Liver (tissue), 8 donors: ENCODE measurements at regions not wholly inside any gene's neighbourhood (a gene's known extent, or its start where the extent isn't known, plus 50 kb on each side); places are given as distances from the start of the nearest gene placed in this dataset.

Experiments used
- DNase-seq: peaks from one replicate; pipeline ENCODE4 v3.0.0-alpha.2; 2017; ENCODE audit warnings: low spot score
- H3K27ac ChIP-seq, 2 donors: one replicate each; pipeline ENCODE4 v1.7.0; 2013; ENCODE audit warnings: inconsistent platforms in 2 of 2, low read length in 2 of 2, control low read depth in 1 of 2, low read depth in 1 of 2, mild to moderate bottlenecking in 1 of 2
- H3K27me3 ChIP-seq, 4 donors: one replicate each; pipeline versions ENCODE4 v1.6.1 to v1.7.0; 2013; ENCODE audit warnings: low read length in 3 of 4, inconsistent platforms in 1 of 4, mild to moderate bottlenecking in 1 of 4, moderate library complexity in 1 of 4; ENCODE audit not compliant: control insufficient read depth in 4 of 4, insufficient read depth in 4 of 4
- H3K36me3 ChIP-seq, 4 donors: one replicate each; pipeline versions ENCODE4 v1.6.1 to v1.7.0; 2013; ENCODE audit warnings: low read length in 3 of 4, mild to moderate bottlenecking in 3 of 4, low read depth in 1 of 4, moderate library complexity in 1 of 4; ENCODE audit not compliant: control insufficient read depth in 4 of 4, insufficient read depth in 3 of 4
- H3K4me1 ChIP-seq, 4 donors: one replicate each; pipeline versions ENCODE4 v1.6.1 to v1.7.0; 2013; ENCODE audit warnings: low read length in 3 of 4, mild to moderate bottlenecking in 3 of 4, moderate library complexity in 1 of 4; ENCODE audit not compliant: control insufficient read depth in 4 of 4, insufficient read depth in 4 of 4
- H3K4me3 ChIP-seq, 3 donors: one replicate each; pipeline versions ENCODE4 v1.6.1 to v1.7.0; 2013; ENCODE audit warnings: low read length in 3 of 3, control low read depth in 1 of 3, low read depth in 1 of 3, mild to moderate bottlenecking in 1 of 3
- H3K9ac ChIP-seq, 2 donors: one replicate each; pipeline ENCODE4 v1.7.0; 2013; ENCODE audit warnings: low read length in 2 of 2, mild to moderate bottlenecking in 2 of 2, moderate library complexity in 2 of 2, control low read depth in 1 of 2, low read depth in 1 of 2
- H3K9me3 ChIP-seq, 4 donors: one replicate each; pipeline versions ENCODE4 v1.6.1 to v1.7.0; 2013; ENCODE audit warnings: low read length in 3 of 4; ENCODE audit not compliant: control insufficient read depth in 4 of 4
- ATF3 ChIP-seq: IDR thresholded peaks from 2 replicates; pipeline ENCODE4 v1.6.1; 2016; ENCODE audit warnings: antibody characterized with exemption
- CTCF ChIP-seq: fragments of 150-350 bp; IDR thresholded peaks from 2 replicates; pipeline ENCODE4 v1.5.1; 2017; ENCODE audit warnings: improper control_type of control experiment, low read depth, low read length; ENCODE audit not compliant: missing input control
- EGR1 ChIP-seq, 2 donors: IDR thresholded peaks; 2 replicates each; pipeline ENCODE4 v1.6.1; 2016 to 2018; ENCODE audit warnings: antibody characterized with exemption in 2 of 2, low read depth in 2 of 2
- GABPA ChIP-seq, 2 donors: IDR thresholded peaks in 1 of 2; conservative IDR thresholded peaks in 1 of 2; 2 replicates each; pipeline ENCODE4 v1.6.1; 2016; ENCODE audit warnings: antibody characterized with exemption in 2 of 2, mild to moderate bottlenecking in 1 of 2, moderate library complexity in 1 of 2
- HNF4G ChIP-seq: IDR thresholded peaks from 2 replicates; pipeline ENCODE4 v1.6.1; 2016; ENCODE audit warnings: antibody characterized with exemption
- JUND ChIP-seq, 2 donors: IDR thresholded peaks; 2 replicates each; pipeline ENCODE4 v1.6.1; 2016; ENCODE audit warnings: antibody characterized with exemption in 2 of 2
- MAX ChIP-seq: IDR thresholded peaks from 2 replicates; pipeline ENCODE4 v1.6.1; 2016; ENCODE audit warnings: antibody characterized with exemption
- NR2F2 ChIP-seq: IDR thresholded peaks from 2 replicates; pipeline ENCODE4 v1.6.1; 2016; ENCODE audit warnings: antibody characterized with exemption
- RAD21 ChIP-seq, 2 donors: IDR thresholded peaks; 2 replicates each; pipeline ENCODE4 v1.6.1; 2016; ENCODE audit warnings: antibody characterized with exemption in 2 of 2, mild to moderate bottlenecking in 2 of 2
- REST ChIP-seq: IDR thresholded peaks from 2 replicates; pipeline ENCODE4 v1.6.1; 2016; ENCODE audit warnings: antibody characterized with exemption, mild to moderate bottlenecking
- RXRA ChIP-seq, 2 donors: IDR thresholded peaks; 2 replicates each; pipeline ENCODE4 v1.6.1; 2017 to 2018; ENCODE audit warnings: antibody characterized with exemption in 2 of 2, mild to moderate bottlenecking in 1 of 2
- SP1 ChIP-seq: IDR thresholded peaks from 2 replicates; pipeline ENCODE4 v1.6.1; 2018; ENCODE audit warnings: antibody characterized with exemption, mild to moderate bottlenecking
- TAF1 ChIP-seq: conservative IDR thresholded peaks from 2 replicates; pipeline ENCODE4 v1.6.1; 2016; ENCODE audit warnings: antibody characterized with exemption, mild to moderate bottlenecking
- ZBTB33 ChIP-seq: IDR thresholded peaks from 2 replicates; pipeline ENCODE4 v1.6.1; 2016; ENCODE audit warnings: antibody characterized with exemption
- WGBS: extraction: QIAGEN DNeasy Blood & Tissue Kit; methylation state at CpG from one replicate; pipeline ENCODE4 v1.1.7; 2013; 5-methylcytosine and 5-hydroxymethylcytosine counted together
- donor health status: healthy.
- donor health status: healthy.
- donor health status: healthy.
- donor health status: healthy.
- donor health status: healthy.

GRCh38 chr3:194955979-194956696, 270.5 kb downstream of the FAM43A start:
- H3K9me3 ChIP-seq, result no peaks in the 10 kb centered on the region
- H3K4me3 ChIP-seq, result no peak overlapping the region
- H3K36me3 ChIP-seq, result no peaks in the 10 kb centered on the region
- 92% methylated on average over 20 of the region's 20 CpGs for WGBS
- no peak for DNase-seq
- H3K4me1 ChIP-seq, result peaks cover 0 to 6% (median 2%) of the 10 kb centered on the region in 4 donors
- no peak overlapping the region for H3K27ac ChIP-seq
- no peaks in the 10 kb centered on the region for H3K27me3 ChIP-seq
- H3K9ac ChIP-seq, result no peak overlapping the region
- TF ChIP-seq RXRA (IDR thresholded peaks at IDR 0.05), result no peak
- TF ChIP-seq ATF3, result no peak
- TF ChIP-seq ZBTB33, result no peak
- TF ChIP-seq HNF4G, result no peak
- no peak for TF ChIP-seq MAX
- no peak for TF ChIP-seq CTCF
- no peak for TF ChIP-seq REST
- no peak for TF ChIP-seq RAD21 (IDR thresholded peaks at IDR 0.05)
- TF ChIP-seq TAF1, result no peak
- no peak for TF ChIP-seq SP1
- no peak for TF ChIP-seq NR2F2
- no peak for TF ChIP-seq EGR1 (IDR thresholded peaks at IDR 0.05; ENCODE audit: low read depth in 2 of 2)
- no peak for TF ChIP-seq JUND (IDR thresholded peaks at IDR 0.05)
- TF ChIP-seq GABPA (IDR thresholded peaks at IDR 0.05 in 1 of 2, conservative IDR thresholded peaks at IDR 0.05 in 1 of 2), result no peak
